Progenitor cell of endocrine pancreas (in vitro differentiated cells): ENCODE measurements at regions not wholly inside any gene's neighbourhood (a gene's known extent, or its start where the extent isn't known, plus 50 kb on each side); places are given as distances from the start of the nearest gene placed in this dataset.
"Not testable (repeated sequence)": the region's sequence is repeated elsewhere in the genome, so short reads cannot be mapped to it uniquely, and the experiment has no call there.

Experiments used
- DNase-seq: peaks from one replicate; pipeline ENCODE4 v3.0.0; 2021; ENCODE audit warnings: low spot score; ENCODE audit not compliant: unreplicated experiment
- H3K27ac Mint-ChIP-seq: 2 replicates; pipeline ENCODE4 v1.8.0; 2021; ENCODE audit warnings: mild to moderate bottlenecking, moderate library complexity, mixed read lengths
- H3K27me3 Mint-ChIP-seq: 2 replicates; pipeline ENCODE4 v1.8.0; 2021; ENCODE audit warnings: mixed read lengths
- H3K36me3 Mint-ChIP-seq: 2 replicates; pipeline ENCODE4 v1.8.0; 2022; ENCODE audit warnings: mixed read lengths; ENCODE audit not compliant: insufficient read depth
- H3K4me1 Mint-ChIP-seq: 2 replicates; pipeline ENCODE4 v1.8.0; 2021; ENCODE audit warnings: low read depth, mixed read lengths
- H3K4me3 Mint-ChIP-seq: 2 replicates; pipeline ENCODE4 v1.8.0; 2021; ENCODE audit warnings: low read depth, mild to moderate bottlenecking, moderate library complexity, mixed read lengths
- H3K9me3 Mint-ChIP-seq: 2 replicates; pipeline ENCODE4 v1.8.0; 2021; ENCODE audit warnings: low read depth, mixed read lengths
- TF ChIP-seq, protein P1 (sequence below): fragments of 200-600 bp; sonication (generic); IDR thresholded peaks from one replicate; pipeline ENCODE4 v1.5.0; 2021; ENCODE audit warnings: antibody characterized with exemption, mild to moderate bottlenecking; ENCODE audit not compliant: unreplicated experiment

DNA sequence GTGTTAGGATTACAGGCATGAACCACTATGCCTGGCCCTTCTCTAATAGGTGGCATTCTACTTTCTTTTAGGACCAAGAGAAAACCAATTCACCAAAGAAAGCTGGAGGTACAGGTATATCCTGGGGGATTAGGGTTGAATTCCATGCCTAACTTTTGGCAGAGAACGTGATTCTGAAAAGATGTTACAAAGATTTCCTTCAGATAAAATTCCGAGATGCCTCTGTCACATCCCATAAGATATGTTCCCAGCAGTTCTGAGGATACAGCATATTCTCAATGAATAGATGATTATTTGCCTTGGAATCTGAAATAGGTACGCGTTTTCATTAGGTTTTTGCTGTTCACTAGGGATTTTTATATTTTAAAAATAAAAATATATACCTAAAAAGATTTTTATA lies 111.9 kb upstream of the KRAS start:
- peaks cover 7% of the 10 kb centered on the region for H3K4me1 Mint-ChIP-seq
- no peak for DNase-seq
- no peak overlapping the region for H3K4me3 Mint-ChIP-seq
- H3K36me3 Mint-ChIP-seq: no peaks in the 10 kb centered on the region
- H3K9me3 Mint-ChIP-seq: no peaks in the 10 kb centered on the region
- TF ChIP-seq, protein P1, sequence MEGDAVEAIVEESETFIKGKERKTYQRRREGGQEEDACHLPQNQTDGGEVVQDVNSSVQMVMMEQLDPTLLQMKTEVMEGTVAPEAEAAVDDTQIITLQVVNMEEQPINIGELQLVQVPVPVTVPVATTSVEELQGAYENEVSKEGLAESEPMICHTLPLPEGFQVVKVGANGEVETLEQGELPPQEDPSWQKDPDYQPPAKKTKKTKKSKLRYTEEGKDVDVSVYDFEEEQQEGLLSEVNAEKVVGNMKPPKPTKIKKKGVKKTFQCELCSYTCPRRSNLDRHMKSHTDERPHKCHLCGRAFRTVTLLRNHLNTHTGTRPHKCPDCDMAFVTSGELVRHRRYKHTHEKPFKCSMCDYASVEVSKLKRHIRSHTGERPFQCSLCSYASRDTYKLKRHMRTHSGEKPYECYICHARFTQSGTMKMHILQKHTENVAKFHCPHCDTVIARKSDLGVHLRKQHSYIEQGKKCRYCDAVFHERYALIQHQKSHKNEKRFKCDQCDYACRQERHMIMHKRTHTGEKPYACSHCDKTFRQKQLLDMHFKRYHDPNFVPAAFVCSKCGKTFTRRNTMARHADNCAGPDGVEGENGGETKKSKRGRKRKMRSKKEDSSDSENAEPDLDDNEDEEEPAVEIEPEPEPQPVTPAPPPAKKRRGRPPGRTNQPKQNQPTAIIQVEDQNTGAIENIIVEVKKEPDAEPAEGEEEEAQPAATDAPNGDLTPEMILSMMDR: no peak
- H3K27ac Mint-ChIP-seq: no peak overlapping the region
- no peaks in the 10 kb centered on the region for H3K27me3 Mint-ChIP-seq

DNA sequence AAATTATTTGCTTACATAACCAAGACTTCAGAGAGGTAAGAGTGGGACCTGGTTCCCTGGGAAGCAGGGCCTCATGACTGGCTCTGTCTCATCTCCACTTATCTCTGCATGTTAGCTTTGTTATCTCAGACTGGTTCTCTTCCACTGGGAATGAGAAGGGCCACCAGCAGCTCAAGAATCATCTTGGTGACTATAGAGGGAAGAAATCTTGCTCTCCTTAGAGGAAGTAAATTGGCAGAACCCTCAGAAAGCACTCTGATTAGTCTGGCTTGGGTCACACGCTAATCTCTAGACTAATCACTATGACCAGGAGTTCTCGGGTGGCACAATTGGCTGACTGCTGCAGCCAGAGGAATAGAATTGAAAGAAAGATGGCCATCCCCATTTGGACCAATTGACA lies 110.8 kb upstream of the KRAS start:
- Mint-ChIP-seq H3K36me3 (no peaks in the 10 kb centered on the region), H3K27ac (no peak overlapping the region), H3K4me3 (no peak overlapping the region), H3K27me3 (no peaks in the 10 kb centered on the region), H3K9me3 (no peaks in the 10 kb centered on the region), H3K4me1 (peaks cover 7% of the 10 kb centered on the region)
- DNase-seq: no peak
- TF ChIP-seq, protein P1: no peak

DNA sequence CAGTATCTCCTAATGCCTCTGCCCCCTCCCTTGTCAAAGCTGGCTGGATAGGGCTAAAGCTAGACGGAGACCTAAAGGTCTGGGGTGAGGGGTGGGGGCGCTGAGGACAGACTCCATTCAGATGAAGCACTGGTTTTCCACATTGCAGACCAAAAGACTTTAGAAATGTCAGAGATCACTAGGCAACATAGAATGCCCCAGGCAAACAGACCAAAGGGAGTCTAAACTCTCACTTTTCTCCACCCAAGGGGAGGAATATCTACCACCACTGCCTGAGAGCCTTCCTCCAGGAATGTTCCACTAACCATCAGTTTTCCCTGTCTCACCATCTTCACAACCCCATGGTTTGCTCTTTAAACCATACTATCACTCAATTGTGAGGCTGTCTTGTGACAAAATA lies 106.9 kb upstream of the KRAS start:
- Mint-ChIP-seq H3K27me3 (no peaks in the 10 kb centered on the region), H3K4me1 (no peaks in the 10 kb centered on the region), H3K36me3 (no peaks in the 10 kb centered on the region), H3K9me3 (peaks cover 5% of the 10 kb centered on the region), H3K27ac (no peak overlapping the region), H3K4me3 (no peak overlapping the region)
- DNase-seq: no peak
- TF ChIP-seq, protein P1: no peak

DNA sequence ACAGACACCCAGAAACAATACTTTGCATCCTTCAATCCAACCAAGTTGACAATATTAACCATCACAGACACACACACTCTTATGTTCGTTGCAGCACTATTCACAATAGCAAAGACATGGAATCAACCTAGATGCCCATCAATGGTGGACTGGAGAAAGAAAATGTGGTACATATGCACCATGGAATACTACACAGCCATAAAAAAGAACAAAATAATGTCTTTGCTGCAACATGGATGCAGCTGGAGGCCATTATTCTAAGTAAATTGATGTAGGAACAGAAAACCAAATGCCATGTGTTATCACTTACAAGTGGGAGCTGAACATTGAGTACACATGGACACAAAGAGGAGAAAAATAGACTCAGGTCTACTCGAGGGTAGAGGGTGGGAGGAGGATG lies 102.2 kb upstream of the KRAS start:
- H3K27ac Mint-ChIP-seq: not testable (repeated sequence)

DNA sequence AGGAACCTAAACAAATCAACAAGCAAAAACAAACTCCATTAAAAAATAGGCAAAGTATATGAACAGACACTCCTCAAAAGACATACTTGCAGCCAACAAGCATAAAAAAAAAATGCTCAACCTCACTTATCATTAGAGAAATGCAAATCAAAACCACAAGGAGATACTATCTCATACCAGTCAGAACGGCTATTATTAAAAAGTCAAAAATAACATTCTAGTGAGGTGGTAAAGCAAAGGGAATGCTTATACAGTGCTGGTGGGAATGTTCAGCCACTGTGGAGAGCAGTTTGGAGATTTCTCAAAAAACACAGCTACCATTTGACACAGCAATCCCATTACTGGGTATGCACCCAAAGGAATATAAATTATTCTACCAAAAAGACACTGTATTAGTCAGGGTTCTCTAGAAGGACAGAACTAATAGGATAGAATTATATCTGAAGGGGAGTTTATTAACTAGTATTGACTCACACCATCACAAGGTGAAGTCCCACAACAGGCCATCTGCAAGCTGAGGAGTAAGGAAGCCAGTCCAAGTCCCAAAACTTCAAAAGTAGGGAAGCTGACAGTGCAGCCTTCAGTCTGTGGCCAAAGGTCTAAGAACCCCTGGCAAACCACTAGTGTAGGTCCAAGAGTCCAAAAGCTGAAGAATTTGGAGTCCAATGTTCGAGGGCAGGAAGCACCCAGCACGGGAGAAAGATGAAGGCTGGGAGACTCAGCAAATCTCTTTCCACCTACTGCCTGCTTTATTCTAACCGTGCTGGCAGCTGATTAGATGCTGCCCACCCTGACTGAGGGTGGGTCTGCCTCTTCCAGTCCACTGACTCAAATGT lies 101.6 kb upstream of the KRAS start:
- Mint-ChIP-seq H3K36me3 (no peaks in the 10 kb centered on the region), H3K27ac (no peak overlapping the region), H3K9me3 (peaks cover 5% of the 10 kb centered on the region), H3K4me1 (no peaks in the 10 kb centered on the region), H3K27me3 (no peaks in the 10 kb centered on the region), H3K4me3 (no peak overlapping the region)
- TF ChIP-seq, protein P1: no peak
- no peak for DNase-seq

More for the DNA sequence above, 102.2 kb upstream of the KRAS start:
- not testable (repeated sequence) for H3K9me3 Mint-ChIP-seq, H3K4me3 Mint-ChIP-seq, H3K36me3 Mint-ChIP-seq, H3K4me1 Mint-ChIP-seq, H3K27me3 Mint-ChIP-seq, DNase-seq

DNA sequence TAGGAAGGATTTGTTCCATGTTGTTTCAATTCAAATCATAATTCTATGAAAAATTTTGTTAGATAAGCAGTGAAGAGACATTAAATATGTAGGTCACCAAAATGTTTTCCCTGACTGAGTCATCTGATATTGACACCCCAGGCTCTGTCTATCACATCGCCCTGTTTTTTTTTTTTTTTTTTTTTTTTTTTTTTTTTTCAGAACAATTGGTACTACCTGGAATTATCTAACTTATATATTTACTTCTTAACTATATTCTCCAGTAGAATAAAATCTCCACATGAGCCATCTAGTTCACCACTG lies 97.8 kb upstream of the KRAS start:
- H3K36me3 Mint-ChIP-seq: no peaks in the 10 kb centered on the region
- H3K4me3 Mint-ChIP-seq: no peak overlapping the region
- H3K27me3 Mint-ChIP-seq: no peaks in the 10 kb centered on the region
- H3K27ac Mint-ChIP-seq: no peak overlapping the region
- no peaks in the 10 kb centered on the region for H3K4me1 Mint-ChIP-seq
- DNase-seq: no peak
- peaks cover 5% of the 10 kb centered on the region for H3K9me3 Mint-ChIP-seq
- TF ChIP-seq, protein P1: no peak
